ENCODE measurements at regions not wholly inside any gene's neighbourhood (a gene's known extent, or its start where the extent isn't known, plus 50 kb on each side); places are given as distances from the start of the nearest gene placed in this dataset.

- H3K4me3 ChIP-seq (ENCODE audit: low read depth, low read length), result no peak overlapping the region
- no peak for TF ChIP-seq CTCF (IDR thresholded peaks at IDR 0.05; ENCODE audit: insufficient read depth, low read length)
- no peak for DNase-seq (ENCODE audit: low read depth)
Observed at GRCh38 chr12:125454291-125454690, 389.1 kb downstream of the AACS start.

- TF ChIP-seq CTCF (IDR thresholded peaks at IDR 0.05; ENCODE audit: insufficient read depth, low read length), result no peak
- no peak for DNase-seq (ENCODE audit: low read depth)
- no peak overlapping the region for H3K4me3 ChIP-seq (ENCODE audit: low read depth, low read length)
Observed at GRCh38 chr12:125454786-125455480, 389.7 kb downstream of the AACS start.

- no peak for DNase-seq (ENCODE audit: low read depth)
- TF ChIP-seq CTCF (IDR thresholded peaks at IDR 0.05; ENCODE audit: insufficient read depth, low read length), result no peak
- no peak overlapping the region for H3K4me3 ChIP-seq (ENCODE audit: low read depth, low read length)
Observed at GRCh38 chr12:125455556-125455955, 390.3 kb downstream of the AACS start.

GRCh38 chr12:125458552-125459268 lies 393.5 kb downstream of the AACS start:
- DNase-seq (ENCODE audit: low read depth), result no peak
- H3K4me3 ChIP-seq (ENCODE audit: low read depth, low read length), result no peak overlapping the region
- no peak for TF ChIP-seq CTCF (IDR thresholded peaks at IDR 0.05; ENCODE audit: insufficient read depth, low read length)

- DNase-seq (ENCODE audit: low read depth), result no peak
- H3K4me3 ChIP-seq (ENCODE audit: low read depth, low read length), result no peak overlapping the region
Observed at GRCh38 chr12:125461831-125462230, 396.6 kb downstream of the AACS start.

GRCh38 chr12:125463386-125463785 lies 398.2 kb downstream of the AACS start:
- H3K4me3 ChIP-seq (ENCODE audit: low read depth, low read length), result no peak overlapping the region
- no peak for DNase-seq (ENCODE audit: low read depth)
- TF ChIP-seq CTCF (IDR thresholded peaks at IDR 0.05; ENCODE audit: insufficient read depth, low read length), result no peak

More at GRCh38 chr12:125461831-125462230, 396.6 kb downstream of the AACS start:
- no peak for TF ChIP-seq CTCF (IDR thresholded peaks at IDR 0.05; ENCODE audit: insufficient read depth, low read length)

All from fibroblast of the aortic adventitia (primary cell).